Mesenchymal stem cell (in vitro differentiated cells and primary cell): ENCODE measurements at regions not wholly inside any gene's neighbourhood (a gene's known extent, or its start where the extent isn't known, plus 50 kb on each side); places are given as distances from the start of the nearest gene placed in this dataset.

Experiments used
- DNase-seq: peaks from one replicate; pipeline ENCODE4 v3.0.0-alpha.2; 2013
- H2AFZ ChIP-seq: one replicate; pipeline ENCODE4 v1.6.1; 2013; ENCODE audit warnings: low read depth, mild to moderate bottlenecking, control low read depth, inconsistent platforms, low read length, moderate library complexity
- H2AK5ac ChIP-seq: 2 replicates; pipeline ENCODE4 v1.6.1; 2013; ENCODE audit warnings: low read length, moderate library complexity, mild to moderate bottlenecking, inconsistent platforms; ENCODE audit not compliant: severe bottlenecking
- H2BK120ac ChIP-seq: one replicate; pipeline ENCODE4 v1.6.1; 2013; ENCODE audit warnings: low read depth, mild to moderate bottlenecking, inconsistent platforms, low read length, moderate library complexity
- H2BK12ac ChIP-seq, 2 experiments: one replicate each; pipeline ENCODE4 v1.6.1; 2013; ENCODE audit warnings: inconsistent platforms in 2 of 2, low read length in 2 of 2, mild to moderate bottlenecking in 2 of 2, moderate library complexity in 2 of 2, control low read depth in 1 of 2
- H2BK15ac ChIP-seq: one replicate; pipeline ENCODE4 v1.6.1; 2013; ENCODE audit warnings: mild to moderate bottlenecking, low read depth, inconsistent platforms; ENCODE audit not compliant: poor library complexity, severe bottlenecking
- H2BK5ac ChIP-seq: 2 replicates; pipeline ENCODE4 v1.6.1; 2013; ENCODE audit warnings: low read depth, mild to moderate bottlenecking, low read length, control low read depth, inconsistent platforms; ENCODE audit not compliant: poor library complexity, severe bottlenecking
- H3K14ac ChIP-seq, 2 experiments: one replicate each; pipeline ENCODE4 v1.6.1; 2013; ENCODE audit warnings: inconsistent platforms in 2 of 2, low read length in 2 of 2, control low read depth in 1 of 2, mild to moderate bottlenecking in 1 of 2, moderate library complexity in 1 of 2
- H3K18ac ChIP-seq, 2 experiments: one replicate each; pipeline ENCODE4 v1.6.1; 2013; ENCODE audit warnings: inconsistent platforms in 2 of 2, low read length in 2 of 2, control low read depth in 1 of 2, low read depth in 1 of 2, mild to moderate bottlenecking in 1 of 2
- H3K23ac ChIP-seq, 2 experiments: one replicate each; pipeline ENCODE4 v1.6.1; 2013; ENCODE audit warnings: inconsistent platforms in 2 of 2, low read length in 2 of 2, mild to moderate bottlenecking in 2 of 2, moderate library complexity in 2 of 2, control low read depth in 1 of 2
- H3K27ac ChIP-seq: 2 replicates; pipeline ENCODE4 v1.5.1; 2013; ENCODE audit warnings: mild to moderate bottlenecking, moderate library complexity, low read length, control low read depth, inconsistent platforms; ENCODE audit not compliant: poor library complexity, severe bottlenecking
- H3K27me3 ChIP-seq, 2 experiments: 2 replicates each; pipeline versions ENCODE4 v1.6.1 to v1.7.0; 2013; ENCODE audit warnings: low read length in 2 of 2, mild to moderate bottlenecking in 2 of 2, moderate library complexity in 2 of 2, control low read depth in 1 of 2, inconsistent platforms in 1 of 2; ENCODE audit not compliant: control insufficient read depth in 1 of 2, insufficient read depth in 1 of 2
- H3K36me3 ChIP-seq, 2 experiments: 2 replicates each; pipeline versions ENCODE4 v1.6.1 to v1.7.0; 2013; ENCODE audit warnings: low read length in 2 of 2, control low read depth in 1 of 2, inconsistent platforms in 1 of 2, low read depth in 1 of 2, mild to moderate bottlenecking in 1 of 2; ENCODE audit not compliant: insufficient read depth in 2 of 2, control insufficient read depth in 1 of 2
- H3K4ac ChIP-seq, 2 experiments: one replicate each; pipeline ENCODE4 v1.6.1; 2013; ENCODE audit warnings: inconsistent platforms in 2 of 2, low read length in 2 of 2, mild to moderate bottlenecking in 2 of 2, moderate library complexity in 2 of 2, control low read depth in 1 of 2, low read depth in 1 of 2
- H3K4me1 ChIP-seq: 2 replicates; pipeline ENCODE4 v1.6.1; 2013; ENCODE audit warnings: low read depth, low read length, control low read depth; ENCODE audit not compliant: control insufficient read depth, insufficient read depth
- H3K4me2 ChIP-seq: 2 replicates; pipeline ENCODE4 v1.6.1; 2013; ENCODE audit warnings: low read length, mild to moderate bottlenecking, inconsistent platforms; ENCODE audit not compliant: poor library complexity, severe bottlenecking
- H3K4me3 ChIP-seq, 2 experiments: 2 replicates each; pipeline versions ENCODE4 v1.5.1 to v1.7.0; 2013; ENCODE audit warnings: low read length in 2 of 2, mild to moderate bottlenecking in 2 of 2, control low read depth in 1 of 2, low read depth in 1 of 2; ENCODE audit not compliant: insufficient read depth in 1 of 2
- H3K79me1 ChIP-seq: replicated peaks from 2 replicates; pipeline ENCODE4 v1.6.1; 2013; ENCODE audit warnings: mild to moderate bottlenecking, control low read depth, low read length, inconsistent platforms; ENCODE audit not compliant: poor library complexity, severe bottlenecking
- H3K9ac ChIP-seq: 2 replicates; pipeline ENCODE4 v1.7.0; 2013; ENCODE audit warnings: mild to moderate bottlenecking, low read length, moderate library complexity
- H3K9me3 ChIP-seq: 2 replicates; pipeline ENCODE4 v1.7.0; 2013; ENCODE audit warnings: mild to moderate bottlenecking, low read length; ENCODE audit not compliant: control insufficient read depth
- H4K8ac ChIP-seq: one replicate; pipeline ENCODE4 v1.6.1; 2013; ENCODE audit warnings: inconsistent platforms, mild to moderate bottlenecking, low read length, moderate library complexity
- H4K91ac ChIP-seq: one replicate; pipeline ENCODE4 v1.6.1; 2013; ENCODE audit warnings: mild to moderate bottlenecking, low read length, inconsistent platforms
- WGBS: methylation state at CpG from one replicate; pipeline ENCODE4 v1.1.7; 2013; ENCODE audit warnings: mixed read lengths; 5-methylcytosine and 5-hydroxymethylcytosine counted together

GRCh38 chr12:124636138-124636978 lies 68.9 kb upstream of the NCOR2 start:
- H2AK5ac ChIP-seq, result no peak overlapping the region
- no peak overlapping the region for H3K4ac ChIP-seq
- peak; percentile 74 for DNase-seq
- no peak overlapping the region for H3K14ac ChIP-seq
- no peak overlapping the region for H2BK15ac ChIP-seq
- H4K91ac ChIP-seq, result no peak overlapping the region
- H3K9me3 ChIP-seq, result peaks cover 22% of the 10 kb centered on the region
- WGBS, result 50% methylated on average over 8 of the region's 10 CpGs
- peak overlapping the region; percentile 36 for H3K9ac ChIP-seq
- H3K36me3 ChIP-seq, result no peaks in the 10 kb centered on the region
- no peaks in the 10 kb centered on the region for H3K79me1 ChIP-seq
- peak overlapping the region in 1 of 2 experiments; percentile 59 for H2BK12ac ChIP-seq
- no peak overlapping the region for H2BK5ac ChIP-seq
- no peak overlapping the region for H2AFZ ChIP-seq
- H3K4me1 ChIP-seq, result peaks cover 9% of the 10 kb centered on the region
- H3K27me3 ChIP-seq, result no peaks in the 10 kb centered on the region
- no peak overlapping the region for H3K4me2 ChIP-seq
- no peak overlapping the region for H2BK120ac ChIP-seq
- no peak overlapping the region for H3K4me3 ChIP-seq
- no peak overlapping the region for H3K27ac ChIP-seq
- H3K23ac ChIP-seq, result no peak overlapping the region
- H3K18ac ChIP-seq, result peak overlapping the region in 1 of 2 experiments; percentile 3
- H4K8ac ChIP-seq, result peak overlapping the region; percentile 46

GRCh38 chr12:124635316-124635715 lies 67.9 kb upstream of the NCOR2 start:
- H3K23ac ChIP-seq, result no peak overlapping the region
- H3K9ac ChIP-seq, result no peak overlapping the region
- no peak overlapping the region for H3K4ac ChIP-seq
- peaks cover 22% of the 10 kb centered on the region for H3K9me3 ChIP-seq
- H3K4me2 ChIP-seq, result no peak overlapping the region
- H4K8ac ChIP-seq, result no peak overlapping the region
- peak overlapping the region in 1 of 2 experiments; percentile 9 for H2BK12ac ChIP-seq
- DNase-seq, result no peak
- H2BK5ac ChIP-seq, result no peak overlapping the region
- no peaks in the 10 kb centered on the region for H3K36me3 ChIP-seq
- 95% methylated on average over 7 of the region's 7 CpGs for WGBS
- H3K27ac ChIP-seq, result no peak overlapping the region
- H2BK15ac ChIP-seq, result no peak overlapping the region
- H3K79me1 ChIP-seq, result no peaks in the 10 kb centered on the region
- no peak overlapping the region for H2BK120ac ChIP-seq
- peak overlapping the region in 1 of 2 experiments; percentile 23 for H3K4me3 ChIP-seq
- H3K18ac ChIP-seq, result no peak overlapping the region
- H3K27me3 ChIP-seq, result no peaks in the 10 kb centered on the region
- no peak overlapping the region for H2AK5ac ChIP-seq
- H4K91ac ChIP-seq, result no peak overlapping the region
- H3K14ac ChIP-seq, result no peak overlapping the region
- H3K4me1 ChIP-seq, result peaks cover 9% of the 10 kb centered on the region
- H2AFZ ChIP-seq, result no peak overlapping the region

GRCh38 chr12:124633365-124634362 lies 66.3 kb upstream of the NCOR2 start:
- Histone ChIP-seq H2BK12ac (peak overlapping the region; percentile 7 to 9), H3K4me1 (peaks cover 9% of the 10 kb centered on the region), H2BK15ac (peak overlapping the region; percentile 71), H3K9me3 (peaks cover 12% of the 10 kb centered on the region), H3K36me3 (no peaks in the 10 kb centered on the region), H3K18ac (peak overlapping the region in 1 of 2 experiments; percentile 8), H3K4me2 (no peak overlapping the region), H3K4me3 (no peak overlapping the region), H3K27ac (no peak overlapping the region), H3K9ac (no peak overlapping the region), H3K79me1 (no peaks in the 10 kb centered on the region), H2BK120ac (no peak overlapping the region), H3K14ac (no peak overlapping the region), H2AFZ (no peak overlapping the region), H2BK5ac (peak overlapping the region; percentile 24), H3K27me3 (no peaks in the 10 kb centered on the region), H2AK5ac (no peak overlapping the region), H3K23ac (no peak overlapping the region), H4K8ac (no peak overlapping the region), H3K4ac (peak overlapping the region in 1 of 2 experiments; percentile 17), H4K91ac (no peak overlapping the region)
- no peak for DNase-seq
- 84% methylated on average over 14 of the region's 17 CpGs for WGBS
